Esophagus squamous epithelium (tissue), 5 donors: ENCODE measurements at regions not wholly inside any gene's neighbourhood (a gene's known extent, or its start where the extent isn't known, plus 50 kb on each side); places are given as distances from the start of the nearest gene placed in this dataset.
"Not testable (repeated sequence)": the region's sequence is repeated elsewhere in the genome, so short reads cannot be mapped to it uniquely, and the experiment has no call there.

Source experiments
- DNase-seq: peaks from one replicate; lab custom pipeline; 2025; lab: John Stamatoyannopoulos, UW
- H3K27ac ChIP-seq, 4 donors: fragments of 200-600 bp; sonication (generic); one replicate each; pipeline ENCODE4 v1.5.1; 2016 to 2019; ENCODE audit warnings: mild to moderate bottlenecking in 1 of 4
- H3K27me3 ChIP-seq, 4 donors: fragments of 200-600 bp; sonication (generic); 1 replicate in 3 of 4; 2 replicates in 1 of 4; pipeline versions ENCODE4 v1.5.1 to v1.6.0; 2017 to 2021; ENCODE audit warnings: antibody characterized with exemption in 1 of 4
- H3K36me3 ChIP-seq, 3 donors: fragments of 200-600 bp; sonication (generic); one replicate each; pipeline ENCODE4 v1.5.1; 2016 to 2019
- H3K4me1 ChIP-seq, 3 donors: fragments of 200-600 bp; sonication (generic); one replicate each; pipeline ENCODE4 v1.5.1; 2017 to 2019
- H3K4me3 ChIP-seq, 4 donors: fragments of 200-600 bp; sonication (generic); 1 replicate in 3 of 4; 2 replicates in 1 of 4; pipeline ENCODE4 v1.5.1; 2016 to 2019; ENCODE audit warnings: mild to moderate bottlenecking in 2 of 4, moderate library complexity in 1 of 4
- H3K9me3 ChIP-seq, 3 donors: fragments of 200-600 bp; sonication (generic); one replicate each; pipeline ENCODE4 v1.5.1; 2016 to 2019
- POLR2A ChIP-seq, 4 donors: fragments of 450-650 bp; IDR thresholded peaks; one replicate each; pipeline ENCODE4 v1.6.1; 2017; ENCODE audit warnings: antibody characterized with exemption in 4 of 4, mild to moderate bottlenecking in 4 of 4, moderate library complexity in 3 of 4
- WGBS, 2 donors: methylation state at CpG; one replicate each; pipeline ENCODE4 v1.1.5; 2018; 5-methylcytosine and 5-hydroxymethylcytosine counted together
- intact Hi-C: fragments of 100-400 bp; cut with DNase I; formaldehyde crosslinking; loops from one replicate; pipeline ENCODE4 v1.15.0; 2022
- TF ChIP-seq, protein P1 (sequence below), 6 experiments: fragments of 450-650 bp in 4 of 6; fragments of 200-600 bp in 2 of 6; sonication (generic) in 2 of 6; IDR thresholded peaks; one replicate each; pipeline ENCODE4 v1.5.1; 2016 to 2019; ENCODE audit warnings: antibody characterized with exemption in 6 of 6, mild to moderate bottlenecking in 4 of 6, moderate library complexity in 4 of 6
- donor health status: DM: yes; HTN: yes; CAD: no.

DNA sequence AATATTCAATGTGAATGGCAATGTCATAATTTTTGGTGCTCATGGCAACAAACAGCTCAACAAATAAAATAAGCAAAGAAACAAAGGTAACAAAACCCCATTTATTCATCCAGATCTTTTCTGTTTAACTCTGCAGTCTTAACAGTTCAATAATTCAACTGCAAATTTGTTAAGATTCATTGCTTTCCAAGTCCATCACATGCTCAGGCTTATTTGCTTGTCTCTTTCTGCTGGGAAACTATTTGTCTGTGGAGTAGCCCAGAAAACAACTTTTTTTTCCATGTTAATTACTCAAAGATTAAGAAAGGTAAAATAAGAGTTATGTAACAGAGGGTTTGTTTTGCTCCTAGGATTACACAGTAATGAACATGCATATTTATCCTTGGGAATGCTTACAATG is 92.6 kb upstream of the PNPT1 start:
- intact Hi-C loops: no loop called here
- Histone ChIP-seq H3K36me3 (no peaks in the 10 kb centered on the region), H3K4me1 (no peaks in the 10 kb centered on the region), H3K9me3 (no peaks in the 10 kb centered on the region), H3K4me3 (no peak overlapping the region), H3K27ac (no peak overlapping the region), H3K27me3 (no peaks in the 10 kb centered on the region)
- TF ChIP-seq POLR2A (IDR thresholded peaks at IDR 0.05): no peak
- TF ChIP-seq, protein P1, sequence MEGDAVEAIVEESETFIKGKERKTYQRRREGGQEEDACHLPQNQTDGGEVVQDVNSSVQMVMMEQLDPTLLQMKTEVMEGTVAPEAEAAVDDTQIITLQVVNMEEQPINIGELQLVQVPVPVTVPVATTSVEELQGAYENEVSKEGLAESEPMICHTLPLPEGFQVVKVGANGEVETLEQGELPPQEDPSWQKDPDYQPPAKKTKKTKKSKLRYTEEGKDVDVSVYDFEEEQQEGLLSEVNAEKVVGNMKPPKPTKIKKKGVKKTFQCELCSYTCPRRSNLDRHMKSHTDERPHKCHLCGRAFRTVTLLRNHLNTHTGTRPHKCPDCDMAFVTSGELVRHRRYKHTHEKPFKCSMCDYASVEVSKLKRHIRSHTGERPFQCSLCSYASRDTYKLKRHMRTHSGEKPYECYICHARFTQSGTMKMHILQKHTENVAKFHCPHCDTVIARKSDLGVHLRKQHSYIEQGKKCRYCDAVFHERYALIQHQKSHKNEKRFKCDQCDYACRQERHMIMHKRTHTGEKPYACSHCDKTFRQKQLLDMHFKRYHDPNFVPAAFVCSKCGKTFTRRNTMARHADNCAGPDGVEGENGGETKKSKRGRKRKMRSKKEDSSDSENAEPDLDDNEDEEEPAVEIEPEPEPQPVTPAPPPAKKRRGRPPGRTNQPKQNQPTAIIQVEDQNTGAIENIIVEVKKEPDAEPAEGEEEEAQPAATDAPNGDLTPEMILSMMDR (IDR thresholded peaks at IDR 0.05): no peak
- DNase-seq: no peak

GRCh38 chr2:55783751-55784150 is 90.1 kb upstream of the PNPT1 start:
- not testable (repeated sequence) for H3K27ac ChIP-seq

GRCh38 chr2:55782528-55783173 is 89.0 kb upstream of the PNPT1 start:
- Histone ChIP-seq H3K4me3 (no peak overlapping the region), H3K27me3 (no peaks in the 10 kb centered on the region), H3K27ac (no peak overlapping the region), H3K9me3 (no peaks in the 10 kb centered on the region), H3K36me3 (no peaks in the 10 kb centered on the region), H3K4me1 (no peaks in the 10 kb centered on the region)
- DNase-seq: no peak
- intact Hi-C loops: no loop called here
- WGBS, 2 donors: 76 to 80% methylated on average over 4 of the region's 4 CpGs
- TF ChIP-seq, protein P1 (IDR thresholded peaks at IDR 0.05): no peak
- no peak for TF ChIP-seq POLR2A (IDR thresholded peaks at IDR 0.05)

More at GRCh38 chr2:55783751-55784150, 90.1 kb upstream of the PNPT1 start:
- H3K4me1 ChIP-seq, H3K9me3 ChIP-seq, DNase-seq, H3K4me3 ChIP-seq, H3K27me3 ChIP-seq, intact Hi-C loops, H3K36me3 ChIP-seq: not testable (repeated sequence)
- 57 to 74% methylated on average over 5 of the region's 5 CpGs for WGBS, 2 donors

GRCh38 chr2:55781542-55781941 is 87.9 kb upstream of the PNPT1 start:
- H3K27ac ChIP-seq: no peak overlapping the region
- intact Hi-C loops: no loop called here
- 91 to 100% methylated on average over 1 of the region's 1 CpG for WGBS, 2 donors
- no peak for DNase-seq
- no peak overlapping the region for H3K4me3 ChIP-seq
- TF ChIP-seq, protein P1 (IDR thresholded peaks at IDR 0.05): no peak
- TF ChIP-seq POLR2A (IDR thresholded peaks at IDR 0.05): no peak
- H3K36me3 ChIP-seq: no peaks in the 10 kb centered on the region
- H3K9me3 ChIP-seq: no peaks in the 10 kb centered on the region
- H3K4me1 ChIP-seq: peaks cover 0 to 4% (median 0%) of the 10 kb centered on the region in 3 donors
- H3K27me3 ChIP-seq: no peaks in the 10 kb centered on the region

- no peaks in the 10 kb centered on the region for H3K36me3 ChIP-seq
- intact Hi-C loops: no loop called here
- H3K4me1 ChIP-seq: peaks cover 0 to 5% (median 0%) of the 10 kb centered on the region in 3 donors
- 82 to 90% methylated on average over 1 of the region's 1 CpG for WGBS, 2 donors
- no peak overlapping the region for H3K27ac ChIP-seq
- no peaks in the 10 kb centered on the region for H3K9me3 ChIP-seq
- no peaks in the 10 kb centered on the region for H3K27me3 ChIP-seq
- TF ChIP-seq, protein P1 (IDR thresholded peaks at IDR 0.05): no peak
- no peak for TF ChIP-seq POLR2A (IDR thresholded peaks at IDR 0.05)
- H3K4me3 ChIP-seq: no peak overlapping the region
- no peak for DNase-seq
These were observed 87.1 kb upstream of the PNPT1 start for GRCh38 chr2:55780697-55781096.
